Parathyroid adenoma (tissue), 2 donors: ENCODE measurements at regions not wholly inside any gene's neighbourhood (a gene's known extent, or its start where the extent isn't known, plus 50 kb on each side); places are given as distances from the start of the nearest gene placed in this dataset.
"Not testable (repeated sequence)": the region's sequence is repeated elsewhere in the genome, so short reads cannot be mapped to it uniquely, and the experiment has no call there.

Experiments
- H2AFZ ChIP-seq: fragments of 300-600 bp; sonication (generic); one replicate; pipeline ENCODE4 v1.7.0; 2017; ENCODE audit warnings: antibody characterized with exemption, mild to moderate bottlenecking
- H3K27ac ChIP-seq: fragments of 300-600 bp; sonication (generic); one replicate; pipeline ENCODE4 v1.7.0; 2017
- H3K27me3 ChIP-seq: fragments of 300-600 bp; sonication (generic); one replicate; pipeline ENCODE4 v1.7.0; 2017; ENCODE audit warnings: low read length; ENCODE audit not compliant: control insufficient read depth, insufficient read depth
- H3K36me3 ChIP-seq: fragments of 300-600 bp; sonication (generic); one replicate; pipeline ENCODE4 v1.7.0; 2017; ENCODE audit warnings: low read length; ENCODE audit not compliant: control insufficient read depth, insufficient read depth
- H3K4me1 ChIP-seq: fragments of 300-600 bp; sonication (generic); one replicate; pipeline ENCODE4 v1.7.0; 2017; ENCODE audit warnings: control low read depth
- H3K4me2 ChIP-seq: fragments of 300-600 bp; sonication (generic); one replicate; pipeline ENCODE4 v1.7.0; 2017; ENCODE audit warnings: low read length
- H3K4me3 ChIP-seq: fragments of 300-600 bp; sonication (generic); one replicate; pipeline ENCODE4 v1.7.0; 2017; ENCODE audit warnings: low read depth, low read length
- H3K79me2 ChIP-seq: fragments of 300-600 bp; sonication (generic); one replicate; pipeline ENCODE4 v1.7.0; 2017; ENCODE audit warnings: control low read depth
- H3K9ac ChIP-seq: fragments of 300-600 bp; sonication (generic); one replicate; pipeline ENCODE4 v1.7.0; 2017; ENCODE audit warnings: mild to moderate bottlenecking
- H3K9me3 ChIP-seq: fragments of 300-600 bp; sonication (generic); one replicate; pipeline ENCODE4 v1.7.0; 2017; ENCODE audit warnings: low read length; ENCODE audit not compliant: control insufficient read depth
- CTCF ChIP-seq: fragments of 300-600 bp; sonication (generic); IDR thresholded peaks from one replicate; pipeline ENCODE4 v1.7.0; 2017; ENCODE audit warnings: antibody characterized with exemption, mild to moderate bottlenecking
- donor health status: primary hyperparathyroidism.

GRCh38 chr4:126520731-126521130 lies 1112.0 kb upstream of the INTU start:
- no peaks in the 10 kb centered on the region for H3K9me3 ChIP-seq
- H3K4me1 ChIP-seq: no peaks in the 10 kb centered on the region
- no peak overlapping the region for H3K27ac ChIP-seq
- H3K4me2 ChIP-seq: no peak overlapping the region
- H3K36me3 ChIP-seq: no peaks in the 10 kb centered on the region
- no peak overlapping the region for H3K4me3 ChIP-seq
- no peak for TF ChIP-seq CTCF
- H2AFZ ChIP-seq: no peak overlapping the region
- no peaks in the 10 kb centered on the region for H3K79me2 ChIP-seq
- no peak overlapping the region for H3K9ac ChIP-seq
- H3K27me3 ChIP-seq: no peaks in the 10 kb centered on the region

- not testable (repeated sequence) for H3K27ac ChIP-seq, H3K4me3 ChIP-seq
Observed at GRCh38 chr4:126525400-126525799, 1107.4 kb upstream of the INTU start.

GRCh38 chr4:126526335-126526734 lies 1106.4 kb upstream of the INTU start:
- Histone ChIP-seq H3K9me3 (no peaks in the 10 kb centered on the region), H3K4me1 (no peaks in the 10 kb centered on the region), H3K27ac (no peak overlapping the region), H3K27me3 (no peaks in the 10 kb centered on the region), H3K4me2 (no peak overlapping the region), H3K9ac (no peak overlapping the region), H3K79me2 (no peaks in the 10 kb centered on the region), H3K36me3 (peaks cover 5% of the 10 kb centered on the region), H2AFZ (no peak overlapping the region), H3K4me3 (no peak overlapping the region)
- no peak for TF ChIP-seq CTCF

More at GRCh38 chr4:126525400-126525799, 1107.4 kb upstream of the INTU start:
- not testable (repeated sequence) for H3K4me2 ChIP-seq, H3K4me1 ChIP-seq, H2AFZ ChIP-seq, H3K9me3 ChIP-seq, H3K79me2 ChIP-seq, H3K36me3 ChIP-seq, H3K9ac ChIP-seq, H3K27me3 ChIP-seq

GRCh38 chr4:126529997-126530396 lies 1102.8 kb upstream of the INTU start:
- no peak overlapping the region for H2AFZ ChIP-seq
- no peak overlapping the region for H3K4me3 ChIP-seq
- H3K27ac ChIP-seq: no peak overlapping the region
- no peak for TF ChIP-seq CTCF
- H3K4me1 ChIP-seq: no peaks in the 10 kb centered on the region
- H3K79me2 ChIP-seq: no peaks in the 10 kb centered on the region
- no peak overlapping the region for H3K9ac ChIP-seq
- no peaks in the 10 kb centered on the region for H3K27me3 ChIP-seq
- no peak overlapping the region for H3K4me2 ChIP-seq
- peaks cover 5% of the 10 kb centered on the region for H3K36me3 ChIP-seq
- H3K9me3 ChIP-seq: no peaks in the 10 kb centered on the region

- no peak for TF ChIP-seq CTCF
- Histone ChIP-seq H3K9me3 (no peaks in the 10 kb centered on the region), H2AFZ (no peak overlapping the region), H3K27ac (no peak overlapping the region), H3K27me3 (no peaks in the 10 kb centered on the region), H3K9ac (no peak overlapping the region), H3K4me2 (no peak overlapping the region), H3K79me2 (no peaks in the 10 kb centered on the region), H3K36me3 (peaks cover 2% of the 10 kb centered on the region), H3K4me3 (no peak overlapping the region), H3K4me1 (no peaks in the 10 kb centered on the region)
Observed at GRCh38 chr4:126530996-126531585, 1101.7 kb upstream of the INTU start.
